Heart left ventricle (tissue), 16 donors: ENCODE measurements at regions not wholly inside any gene's neighbourhood (a gene's known extent, or its start where the extent isn't known, plus 50 kb on each side); places are given as distances from the start of the nearest gene placed in this dataset.
A peak's percentile ranks its signal among the peaks of the same experiment; 100 is the strongest.

ENCODE experiments used
- ATAC-seq, 4 donors: fragments of 200-7000 bp; cut with Tn5 transposase; one replicate each; pipeline ENCODE4 v1.9.1; 2020 to 2022; ENCODE audit warnings: moderate library complexity in 4 of 4, mild to moderate bottlenecking in 3 of 4, moderate number of reproducible peaks in 1 of 4
- DNase-seq, 5 donors: peaks; one replicate each; pipeline ENCODE4 v3.0.0-alpha.2; 2020
- H3K27ac ChIP-seq, 12 donors: fragments of 200-600 bp; sonication (generic) in 4 of 12; one replicate each; pipeline versions ENCODE4 v1.5.0 to v1.8.0; 2016 to 2022; ENCODE audit warnings: mild to moderate bottlenecking in 2 of 12
- H3K27me3 ChIP-seq, 9 donors: fragments of 200-600 bp; sonication (generic) in 2 of 9; one replicate each; pipeline versions ENCODE4 v1.5.1 to v1.8.0; 2016 to 2022; ENCODE audit warnings: mild to moderate bottlenecking in 3 of 9
- H3K36me3 ChIP-seq, 9 donors: fragments of 200-600 bp; sonication (generic) in 2 of 9; one replicate each; pipeline versions ENCODE4 v1.5.0 to v1.8.0; 2018 to 2022; ENCODE audit warnings: mild to moderate bottlenecking in 2 of 9
- H3K4me1 ChIP-seq, 12 donors: fragments of 200-600 bp; sonication (generic) in 4 of 12; one replicate each; pipeline versions ENCODE4 v1.5.0 to v1.8.0; 2016 to 2022; ENCODE audit warnings: mild to moderate bottlenecking in 3 of 12
- H3K4me3 ChIP-seq, 12 donors: fragments of 200-600 bp; sonication (generic) in 4 of 12; one replicate each; pipeline versions ENCODE4 v1.5.0 to v1.8.0; 2017 to 2022; ENCODE audit warnings: mild to moderate bottlenecking in 9 of 12, moderate library complexity in 4 of 12
- H3K9me3 ChIP-seq, 12 donors: fragments of 200-600 bp; sonication (generic) in 4 of 12; one replicate each; pipeline versions ENCODE4 v1.5.0 to v1.8.0; 2016 to 2022; ENCODE audit warnings: mild to moderate bottlenecking in 1 of 12
- CTCF ChIP-seq, 12 donors: fragments of 200-600 bp; sonication (generic) in 4 of 12; IDR thresholded peaks; one replicate each; pipeline versions ENCODE4 v1.5.0 to v1.8.0; 2018 to 2022; ENCODE audit warnings: antibody characterized with exemption in 12 of 12, mild to moderate bottlenecking in 5 of 12
- POLR2A ChIP-seq, 2 donors: fragments of 450-650 bp; IDR thresholded peaks; one replicate each; pipeline ENCODE4 v1.6.1; 2017; ENCODE audit warnings: antibody characterized with exemption in 2 of 2, mild to moderate bottlenecking in 2 of 2, moderate library complexity in 2 of 2
- WGBS, 4 donors: extraction: QIAGEN DNeasy Blood & Tissue Kit in 2 of 4; methylation state at CpG; one replicate each; pipeline versions ENCODE4 v1.1.5 to v1.1.7; 2013 to 2018; 5-methylcytosine and 5-hydroxymethylcytosine counted together
- intact Hi-C, 10 donors: fragments of 100-400 bp; cut with DNase I; formaldehyde crosslinking; loops; one replicate each; pipeline versions ENCODE4 v1.11.1 to v1.14.2; 2022
- donor health status: ischemic (EF 13 %, LVEDD 7.1; RV severe dilation, severe dysfunction).
- donor health status: healthy with polysubstance abuse.
- donor health status: DM: no; HTN: yes; CAD: no.
- donor health status: DM: no; HTN: no; CAD: no.
- donor health status: ischemic (EF 25% LVEDD 6.9; RV normal size, moderate dysfunction).
- donor health status: ischemic (EF 25% LVEDD 5.7; RV mildly dilated, moderate dysfunction).
- donor health status: healthy.
- donor health status: DM: yes; HTN: yes; CAD: no.
- donor health status: ischemic (EF 35%, LVEDD 5.7; RV mildly dilated, moderate dysfunction).
- donor health status: nonischemic (EF 11% LVEDD 7.7; RV severe dilation, severe dysfunction).
- donor health status: DM: yes; HTN: yes; CAD: no.
- donor health status: PGD.
- donor health status: ischemic (EF 29% LVEDD 5.4; RV normal size, mild dysfunction).
- donor health status: nonischemic (EF 23%, LVEDD 6.1; RV moderate dilation, normal function).

- Histone ChIP-seq H3K9me3 (peaks cover 0 to 13% (median 2%) of the 10 kb centered on the region in 12 donors), H3K4me3 (no peak overlapping the region), H3K27ac (no peak overlapping the region), H3K4me1 (no peaks in the 10 kb centered on the region), H3K36me3 (no peaks in the 10 kb centered on the region), H3K27me3 (no peaks in the 10 kb centered on the region)
- DNase-seq = no peak
- TF ChIP-seq CTCF (IDR thresholded peaks at IDR 0.05) (no peak), POLR2A (IDR thresholded peaks at IDR 0.05) (no peak)
- intact Hi-C loops = no loop called here
- WGBS, 4 donors = 34 to 47% (median 39%) methylated on average over 3 of the region's 3 CpGs
- ATAC-seq = no peak
These were observed 618.8 kb downstream of the SOCS6 start for GRCh38 chr18:70907673-70908072.

GRCh38 chr18:70892381-70892780, 603.5 kb downstream of the SOCS6 start:
- 86 to 100% (median 88%) methylated on average over 1 of the region's 1 CpG for WGBS, 4 donors
- Histone ChIP-seq H3K4me1 (no peaks in the 10 kb centered on the region), H3K36me3 (no peaks in the 10 kb centered on the region), H3K27me3 (no peaks in the 10 kb centered on the region), H3K27ac (no peak overlapping the region), H3K4me3 (no peak overlapping the region), H3K9me3 (peaks cover 0 to 3% (median 0%) of the 10 kb centered on the region in 12 donors)
- intact Hi-C loops = loop anchor here in 1 of 10 donors (10.0 kb wide), 1 partner anchor 62 kb away; no protein-coding TSS in a partner anchor
- no peak for TF ChIP-seq POLR2A (IDR thresholded peaks at IDR 0.05)
- no peak for TF ChIP-seq CTCF (IDR thresholded peaks at IDR 0.05)
- DNase-seq (no peak), ATAC-seq (no peak)

GRCh38 chr18:70870292-70870691, 581.4 kb downstream of the SOCS6 start:
- Histone ChIP-seq H3K36me3 (no peaks in the 10 kb centered on the region), H3K27me3 (no peaks in the 10 kb centered on the region), H3K27ac (no peak overlapping the region), H3K4me3 (no peak overlapping the region), H3K4me1 (no peaks in the 10 kb centered on the region), H3K9me3 (peaks cover 0 to 15% (median 0%) of the 10 kb centered on the region in 12 donors)
- TF ChIP-seq POLR2A (IDR thresholded peaks at IDR 0.05) (no peak), CTCF (IDR thresholded peaks at IDR 0.05) (no peak)
- DNase-seq (no peak), ATAC-seq (no peak)
- WGBS, 4 donors = 86 to 95% (median 90%) methylated on average over 1 of the region's 1 CpG
- intact Hi-C loops = no loop called here

GRCh38 chr18:70848329-70848728, 559.5 kb downstream of the SOCS6 start:
- peak in 3 of 4 donors; percentile 73 to 95 (median 91) for ATAC-seq
- DNase-seq = no peak
- 45 to 68% (median 56%) methylated on average over 7 of the region's 7 CpGs for WGBS, 4 donors
- TF ChIP-seq CTCF (IDR thresholded peaks at IDR 0.05) (no peak), POLR2A (IDR thresholded peaks at IDR 0.05) (no peak)
- intact Hi-C loops = no loop called here
- Histone ChIP-seq H3K27ac (no peak overlapping the region), H3K4me3 (no peak overlapping the region), H3K36me3 (no peaks in the 10 kb centered on the region), H3K27me3 (no peaks in the 10 kb centered on the region), H3K4me1 (no peaks in the 10 kb centered on the region), H3K9me3 (no peaks in the 10 kb centered on the region)
